DOHH2 (cell line): ENCODE measurements at regions not wholly inside any gene's neighbourhood (a gene's known extent, or its start where the extent isn't known, plus 50 kb on each side); places are given as distances from the start of the nearest gene placed in this dataset.

Source experiments
- H3F3A ChIP-seq: fragments of 200-600 bp; sonication (generic), shearing (Covaris generic); 2 replicates; pipeline ENCODE4 v1.6.0; 2016; ENCODE audit warnings: antibody characterized with exemption, mild to moderate bottlenecking; ENCODE audit not compliant: control insufficient read depth, insufficient read depth
- H3K27ac ChIP-seq: fragments of 200-600 bp; sonication (generic); 2 replicates; pipeline ENCODE4 v1.5.1; 2014; ENCODE audit warnings: low read depth, mild to moderate bottlenecking, low read length, moderate library complexity
- H3K27me3 ChIP-seq: fragments of 200-600 bp; sonication (generic); 2 replicates; pipeline ENCODE4 v1.6.1; 2014; ENCODE audit warnings: mild to moderate bottlenecking, low read length, mixed read lengths; ENCODE audit not compliant: control insufficient read depth
- H3K36me3 ChIP-seq: fragments of 200-600 bp; sonication (generic); 2 replicates; pipeline ENCODE4 v1.6.1; 2014; ENCODE audit warnings: mild to moderate bottlenecking, low read length, moderate library complexity, mixed read lengths; ENCODE audit not compliant: control insufficient read depth
- H3K4me1 ChIP-seq: fragments of 200-600 bp; sonication (generic); 2 replicates; pipeline ENCODE4 v1.6.1; 2014; ENCODE audit warnings: mild to moderate bottlenecking, low read length, mixed read lengths; ENCODE audit not compliant: control insufficient read depth
- H3K4me2 ChIP-seq: fragments of 200-600 bp; sonication (generic); 2 replicates; pipeline ENCODE4 v1.6.0; 2014; ENCODE audit warnings: mild to moderate bottlenecking, low read length, moderate library complexity
- H3K4me3 ChIP-seq: fragments of 200-600 bp; sonication (generic); 2 replicates; pipeline ENCODE4 v1.5.1; 2014; ENCODE audit warnings: mild to moderate bottlenecking, low read length, mixed read lengths
- H3K79me2 ChIP-seq: fragments of 200-600 bp; sonication (generic); 2 replicates; pipeline ENCODE4 v1.6.1; 2014; ENCODE audit warnings: mild to moderate bottlenecking, low read length, mixed read lengths; ENCODE audit not compliant: control insufficient read depth
- H3K9me2 ChIP-seq: fragments of 200-600 bp; sonication (generic); replicated peaks from 2 replicates; pipeline ENCODE4 v1.6.1; 2014; ENCODE audit warnings: mild to moderate bottlenecking, low read length, mixed read lengths; ENCODE audit not compliant: control insufficient read depth
- H3K9me3 ChIP-seq: fragments of 200-600 bp; sonication (generic); 2 replicates; pipeline ENCODE4 v1.6.1; 2014; ENCODE audit warnings: antibody characterized with exemption, low read length, mixed read lengths; ENCODE audit not compliant: control insufficient read depth, insufficient read depth
- H4K20me1 ChIP-seq: fragments of 200-600 bp; sonication (generic); 2 replicates; pipeline ENCODE4 v1.6.0; 2014; ENCODE audit warnings: low read depth, mild to moderate bottlenecking, antibody characterized with exemption, low read length, moderate library complexity; ENCODE audit not compliant: control insufficient read depth, insufficient read depth
- CTCF ChIP-seq: fragments of 200-600 bp; sonication (generic); IDR thresholded peaks from one replicate; pipeline ENCODE4 v1.5.1; 2014; ENCODE audit warnings: antibody characterized with exemption, mild to moderate bottlenecking, low read depth, low read length; ENCODE audit not compliant: poor library complexity, severe bottlenecking
- EZH2phosphoT487 ChIP-seq: fragments of 200-600 bp; sonication (generic); IDR thresholded peaks from 2 replicates; pipeline ENCODE4 v1.6.1; 2017; ENCODE audit warnings: borderline replicate concordance, mild to moderate bottlenecking, antibody characterized with exemption, low read length, moderate library complexity, mixed read lengths

- Histone ChIP-seq H3K79me2 (no peaks in the 10 kb centered on the region), H3K4me2 (no peak overlapping the region), H3K4me1 (no peaks in the 10 kb centered on the region), H3K36me3 (no peaks in the 10 kb centered on the region), H4K20me1 (no peaks in the 10 kb centered on the region), H3K27me3 (no peaks in the 10 kb centered on the region), H3K27ac (no peak overlapping the region), H3K4me3 (no peak overlapping the region), H3K9me2 (no peaks in the 10 kb centered on the region), H3F3A (no peaks in the 10 kb centered on the region), H3K9me3 (no peaks in the 10 kb centered on the region)
- TF ChIP-seq CTCF (no peak), EZH2phosphoT487 (no peak)
Measured at GRCh38 chrX:137195991-137196390, 162.2 kb upstream of the GPR101 start.

GRCh38 chrX:137195296-137195695, 161.5 kb upstream of the GPR101 start:
- no peaks in the 10 kb centered on the region for H3K36me3 ChIP-seq
- H3K4me2 ChIP-seq, result no peak overlapping the region
- H3K27ac ChIP-seq, result no peak overlapping the region
- H3K9me3 ChIP-seq, result no peaks in the 10 kb centered on the region
- no peaks in the 10 kb centered on the region for H3K79me2 ChIP-seq
- H3K27me3 ChIP-seq, result no peaks in the 10 kb centered on the region
- no peaks in the 10 kb centered on the region for H3F3A ChIP-seq
- no peaks in the 10 kb centered on the region for H4K20me1 ChIP-seq
- H3K4me1 ChIP-seq, result no peaks in the 10 kb centered on the region
- TF ChIP-seq CTCF (no peak), EZH2phosphoT487 (no peak)
- H3K4me3 ChIP-seq, result no peak overlapping the region
- no peaks in the 10 kb centered on the region for H3K9me2 ChIP-seq

- H3K4me3 ChIP-seq, result no peak overlapping the region
- no peak overlapping the region for H3K27ac ChIP-seq
- no peaks in the 10 kb centered on the region for H3F3A ChIP-seq
- H3K27me3 ChIP-seq, result no peaks in the 10 kb centered on the region
- H4K20me1 ChIP-seq, result no peaks in the 10 kb centered on the region
- no peaks in the 10 kb centered on the region for H3K36me3 ChIP-seq
- H3K9me3 ChIP-seq, result no peaks in the 10 kb centered on the region
- no peak overlapping the region for H3K4me2 ChIP-seq
- H3K9me2 ChIP-seq, result no peaks in the 10 kb centered on the region
- no peaks in the 10 kb centered on the region for H3K4me1 ChIP-seq
- no peaks in the 10 kb centered on the region for H3K79me2 ChIP-seq
- TF ChIP-seq EZH2phosphoT487, result no peak
- TF ChIP-seq CTCF, result peak; percentile 49
Measured at GRCh38 chrX:137194164-137194563, 160.4 kb upstream of the GPR101 start.

DNA sequence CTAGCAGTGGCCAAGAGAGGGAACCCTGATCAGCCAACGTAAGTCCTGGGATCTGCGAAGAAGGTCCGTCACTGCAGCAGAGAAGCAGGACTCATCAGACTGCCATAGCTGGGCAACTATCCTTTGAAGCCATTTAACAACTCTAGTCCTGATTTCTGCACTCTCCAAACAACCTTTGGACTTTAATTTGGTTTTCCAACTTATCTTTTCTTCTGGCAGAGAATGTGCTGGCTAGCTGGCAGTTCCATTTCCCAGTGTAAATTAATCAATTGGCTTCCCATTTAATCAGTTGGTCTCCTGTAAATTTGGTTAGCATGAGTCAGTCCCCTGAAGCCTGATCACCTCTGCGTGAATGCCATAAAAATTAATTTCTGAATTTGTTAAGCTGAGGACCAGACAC, 153.7 kb upstream of the GPR101 start:
- no peak overlapping the region for H3K4me3 ChIP-seq
- H4K20me1 ChIP-seq, result no peaks in the 10 kb centered on the region
- no peak overlapping the region for H3K4me2 ChIP-seq
- H3K27me3 ChIP-seq, result no peaks in the 10 kb centered on the region
- no peak overlapping the region for H3K27ac ChIP-seq
- H3K79me2 ChIP-seq, result no peaks in the 10 kb centered on the region
- H3K9me2 ChIP-seq, result no peaks in the 10 kb centered on the region
- TF ChIP-seq EZH2phosphoT487 (no peak), CTCF (no peak)
- no peaks in the 10 kb centered on the region for H3F3A ChIP-seq
- H3K4me1 ChIP-seq, result no peaks in the 10 kb centered on the region
- H3K9me3 ChIP-seq, result no peaks in the 10 kb centered on the region
- H3K36me3 ChIP-seq, result no peaks in the 10 kb centered on the region
